Choroid plexus epithelial cell (primary cell): ENCODE measurements at regions not wholly inside any gene's neighbourhood (a gene's known extent, or its start where the extent isn't known, plus 50 kb on each side); places are given as distances from the start of the nearest gene placed in this dataset.
A peak's percentile ranks its signal among the peaks of the same experiment; 100 is the strongest.
"Not testable (repeated sequence)": the region's sequence is repeated elsewhere in the genome, so short reads cannot be mapped to it uniquely, and the experiment has no call there.

Experiments
- DNase-seq: peaks from one replicate; pipeline ENCODE4 v3.0.0-alpha.2; 2010; ENCODE audit warnings: low read depth
- H3K4me3 ChIP-seq: 2 replicates; pipeline ENCODE4 v1.5.1; 2011; ENCODE audit warnings: low read depth, mild to moderate bottlenecking, control low read depth, low read length, moderate library complexity
- CTCF ChIP-seq: conservative IDR thresholded peaks from 2 replicates; pipeline ENCODE4 v1.5.1; 2011; ENCODE audit warnings: low read depth, mild to moderate bottlenecking, control low read depth, inconsistent platforms, low read length, moderate library complexity

DNA sequence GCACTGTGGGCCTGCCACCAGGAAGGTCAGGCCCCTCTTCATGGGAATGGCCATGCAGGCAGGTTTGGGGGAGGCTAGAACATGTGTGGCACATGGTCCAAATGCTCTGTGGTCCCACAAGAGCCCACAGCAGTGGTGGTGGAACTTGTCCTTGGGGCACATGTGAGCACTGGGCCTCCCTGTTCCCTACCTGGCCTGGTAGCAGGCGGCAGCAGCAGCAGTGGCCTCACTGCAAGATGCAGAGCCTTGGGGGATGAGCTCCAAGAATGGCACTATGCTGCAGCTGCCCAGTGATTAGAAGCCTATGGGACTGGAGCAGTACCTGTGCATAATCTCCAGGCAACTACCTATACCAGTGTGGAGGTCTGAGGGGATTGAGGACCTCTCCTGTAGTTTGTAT is 197.0 kb upstream of the DCAF8L1 start:
- TF ChIP-seq CTCF = no peak
- no peak overlapping the region for H3K4me3 ChIP-seq
- DNase-seq = no peak

GRCh38 chrX:28177202-28177601 is 196.0 kb upstream of the DCAF8L1 start:
- no peak overlapping the region for H3K4me3 ChIP-seq
- TF ChIP-seq CTCF = peak; percentile 33
- no peak for DNase-seq

GRCh38 chrX:28170713-28171112 is 189.5 kb upstream of the DCAF8L1 start:
- no peak overlapping the region for H3K4me3 ChIP-seq
- no peak for TF ChIP-seq CTCF
- no peak for DNase-seq

DNA sequence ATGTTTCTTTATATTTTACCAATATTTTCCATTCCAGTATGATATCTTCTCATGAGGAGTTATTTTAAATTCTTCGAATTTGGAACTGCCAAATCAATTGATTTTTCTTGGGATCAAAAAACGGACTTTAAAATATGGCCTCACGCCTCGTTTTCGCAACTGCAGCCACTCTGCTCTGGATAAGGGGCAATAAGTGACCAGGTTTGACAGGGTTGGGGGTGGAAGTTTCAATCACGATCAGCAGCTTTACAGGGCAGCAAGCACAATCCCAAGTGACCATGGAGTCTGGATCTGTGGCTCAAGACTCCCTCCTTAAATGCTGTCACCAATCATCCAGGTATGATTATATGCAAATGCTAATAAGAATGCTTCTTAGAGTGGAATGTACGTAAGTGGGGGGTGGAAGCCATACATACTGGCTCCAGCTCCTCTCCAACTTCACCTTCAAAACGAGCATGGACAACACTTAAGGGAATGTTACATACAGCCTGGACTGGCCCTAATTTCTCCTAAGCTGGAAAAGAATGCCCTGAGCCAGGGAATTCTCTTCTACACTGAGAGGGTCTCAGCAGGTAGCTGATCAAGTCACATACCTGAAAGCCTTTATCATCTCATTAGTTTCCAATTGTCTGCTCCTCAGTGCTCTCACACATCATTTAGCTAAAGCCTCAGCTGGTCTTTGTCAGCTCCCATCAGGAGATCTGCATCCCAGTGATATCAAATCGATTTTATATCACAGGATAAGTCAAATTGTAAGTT is 176.9 kb upstream of the DCAF8L1 start:
- TF ChIP-seq CTCF = no peak
- H3K4me3 ChIP-seq = no peak overlapping the region
- DNase-seq = no peak

DNA sequence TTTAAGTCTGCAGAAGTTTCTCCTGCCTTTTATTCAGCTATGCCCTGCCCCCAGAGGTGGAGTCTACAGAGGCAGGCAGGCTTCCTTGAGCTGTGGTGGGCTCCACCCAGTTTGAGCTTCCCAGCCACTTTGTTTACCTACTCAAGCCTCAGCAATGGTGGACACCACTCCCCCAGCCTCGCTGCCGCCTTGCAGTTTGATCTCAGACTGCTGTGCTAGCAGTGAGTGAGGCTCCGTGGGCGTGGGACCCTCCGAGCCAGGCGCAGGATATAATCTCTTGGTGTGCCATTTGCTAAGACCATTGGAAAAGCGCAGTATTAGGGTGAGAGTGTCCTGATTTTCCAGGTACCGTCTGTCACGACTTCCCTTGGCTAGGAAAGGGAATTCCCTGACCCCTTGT is 171.0 kb upstream of the DCAF8L1 start:
- H3K4me3 ChIP-seq, DNase-seq: not testable (repeated sequence)

DNA sequence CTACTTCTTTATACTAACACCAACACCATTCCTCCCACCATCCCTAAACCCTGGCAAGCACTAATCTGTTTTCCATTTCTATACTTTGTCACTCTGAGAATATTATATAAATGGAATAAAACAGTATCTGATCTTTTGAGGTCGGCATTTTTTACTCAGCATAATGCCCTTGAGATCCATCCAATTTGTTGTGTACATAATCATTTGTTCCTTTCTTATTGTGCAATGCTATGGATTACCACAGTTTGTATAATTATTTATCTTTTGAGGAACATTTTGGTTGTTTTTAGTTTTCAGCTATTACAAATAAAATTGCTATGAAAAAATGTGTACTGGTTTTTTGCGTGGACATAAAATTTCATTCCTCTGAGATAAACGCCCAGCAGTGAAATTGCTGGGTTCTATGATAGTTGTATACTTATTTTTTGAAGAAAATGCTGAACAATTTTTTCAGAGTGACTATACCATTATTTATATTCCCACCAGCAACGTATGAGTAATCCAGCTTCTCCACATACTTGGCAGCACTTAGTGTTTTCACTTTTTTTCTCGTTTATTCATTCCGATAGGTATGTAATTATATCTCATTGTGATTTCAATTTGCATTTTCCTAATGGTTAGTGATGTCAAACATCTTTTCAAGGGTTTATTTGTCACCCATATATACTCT is 154.3 kb upstream of the DCAF8L1 start:
- peak; percentile 37 for DNase-seq
- no peak for TF ChIP-seq CTCF
- H3K4me3 ChIP-seq = no peak overlapping the region

DNA sequence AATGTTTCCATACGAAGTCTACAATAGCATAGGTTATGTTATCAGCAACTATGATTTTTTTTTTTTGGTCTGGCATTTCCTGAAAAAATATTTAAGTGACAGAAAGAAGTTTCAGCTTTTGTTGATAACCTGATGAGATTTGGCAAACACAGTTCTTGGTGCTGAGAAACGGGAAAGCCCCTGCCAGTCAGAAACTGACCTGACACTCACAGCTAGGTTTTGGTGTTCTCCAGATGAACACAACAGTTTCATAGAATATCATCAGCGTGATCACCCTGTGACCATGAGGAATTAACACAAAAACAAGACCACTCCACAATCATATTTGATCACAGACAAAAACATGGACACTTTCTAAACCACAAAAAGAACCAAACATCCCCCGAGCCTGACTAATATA is 152.5 kb upstream of the DCAF8L1 start:
- TF ChIP-seq CTCF = no peak
- H3K4me3 ChIP-seq = no peak overlapping the region
- DNase-seq = no peak
